Heart right ventricle (tissue), 16 donors: ENCODE measurements at regions not wholly inside any gene's neighbourhood (a gene's known extent, or its start where the extent isn't known, plus 50 kb on each side); places are given as distances from the start of the nearest gene placed in this dataset.

Experiments used
- ATAC-seq, 8 donors: fragments of 200-7000 bp; cut with Tn5 transposase; one replicate each; pipeline ENCODE4 v1.9.1; 2020; ENCODE audit warnings: mild to moderate bottlenecking in 8 of 8, moderate library complexity in 8 of 8, moderate number of reproducible peaks in 1 of 8
- DNase-seq, 2 donors: peaks; one replicate each; pipeline ENCODE4 v3.0.0-alpha.2; 2020
- H3K27ac ChIP-seq, 10 donors: fragments of 200-600 bp; sonication (generic) in 2 of 10; one replicate each; pipeline versions ENCODE4 v1.5.0 to v1.8.0; 2020 to 2022; ENCODE audit warnings: mild to moderate bottlenecking in 3 of 10
- H3K27me3 ChIP-seq, 7 donors: fragments of 200-600 bp; one replicate each; pipeline ENCODE4 v1.8.0; 2021 to 2022; ENCODE audit warnings: mild to moderate bottlenecking in 2 of 7
- H3K36me3 ChIP-seq, 9 donors: fragments of 200-600 bp; sonication (generic) in 1 of 9; one replicate each; pipeline versions ENCODE4 v1.5.0 to v1.8.0; 2020 to 2022; ENCODE audit warnings: mild to moderate bottlenecking in 2 of 9
- H3K4me1 ChIP-seq, 9 donors: fragments of 200-600 bp; sonication (generic) in 1 of 9; one replicate each; pipeline versions ENCODE4 v1.5.0 to v1.8.0; 2020 to 2022; ENCODE audit warnings: mild to moderate bottlenecking in 4 of 9
- H3K4me3 ChIP-seq, 10 donors: fragments of 200-600 bp; sonication (generic) in 2 of 10; one replicate each; pipeline versions ENCODE4 v1.5.0 to v1.8.0; 2020 to 2022; ENCODE audit warnings: mild to moderate bottlenecking in 7 of 10, moderate library complexity in 2 of 10
- H3K9me3 ChIP-seq, 11 donors: fragments of 200-600 bp in 10 of 11; sonication (generic) in 2 of 11; one replicate each; pipeline versions ENCODE4 v1.5.0 to v1.8.0; 2013 to 2022; ENCODE audit warnings: mild to moderate bottlenecking in 2 of 11, control low read depth in 1 of 11, moderate library complexity in 1 of 11
- CTCF ChIP-seq, 9 donors: fragments of 200-600 bp; sonication (generic) in 2 of 9; IDR thresholded peaks; one replicate each; pipeline versions ENCODE4 v1.5.0 to v1.8.0; 2021 to 2022; ENCODE audit warnings: antibody characterized with exemption in 9 of 9, mild to moderate bottlenecking in 5 of 9, moderate library complexity in 1 of 9
- WGBS, 2 donors: extraction: QIAGEN DNeasy Blood & Tissue Kit; methylation state at CpG; one replicate each; pipeline ENCODE4 v1.1.7; 2013; ENCODE audit warnings: inconsistent platforms in 1 of 2; 5-methylcytosine and 5-hydroxymethylcytosine counted together
- intact Hi-C, 10 donors: fragments of 100-400 bp; cut with DNase I; formaldehyde crosslinking; loops; one replicate each; pipeline versions ENCODE4 v1.11.1 to v1.14.2; 2022
- donor health status: Arrhythmogenic right ventricular cardiomyopathy.
- donor health status: ischemic (EF 13 %, LVEDD 7.1; RV severe dilation, severe dysfunction).
- donor health status: healthy with polysubstance abuse.
- donor health status: DM: no; HTN: yes; CAD: no.
- donor health status: DM: no; HTN: no; CAD: no.
- donor health status: ischemic (EF 25% LVEDD 6.9; RV normal size, moderate dysfunction).
- donor health status: ischemic (EF 25% LVEDD 5.7; RV mildly dilated, moderate dysfunction).
- donor health status: healthy.
- donor health status: DM: yes; HTN: yes; CAD: no.
- donor health status: Ischemic cardiomyopathy.
- donor health status: ischemic (EF 35%, LVEDD 5.7; RV mildly dilated, moderate dysfunction).
- donor health status: nonischemic (EF 11% LVEDD 7.7; RV severe dilation, severe dysfunction).
- donor health status: DM: yes; HTN: yes; CAD: no.
- donor health status: PGD.
- donor health status: ischemic (EF 29% LVEDD 5.4; RV normal size, mild dysfunction).
- donor health status: nonischemic (EF 23%, LVEDD 6.1; RV moderate dilation, normal function).

DNA sequence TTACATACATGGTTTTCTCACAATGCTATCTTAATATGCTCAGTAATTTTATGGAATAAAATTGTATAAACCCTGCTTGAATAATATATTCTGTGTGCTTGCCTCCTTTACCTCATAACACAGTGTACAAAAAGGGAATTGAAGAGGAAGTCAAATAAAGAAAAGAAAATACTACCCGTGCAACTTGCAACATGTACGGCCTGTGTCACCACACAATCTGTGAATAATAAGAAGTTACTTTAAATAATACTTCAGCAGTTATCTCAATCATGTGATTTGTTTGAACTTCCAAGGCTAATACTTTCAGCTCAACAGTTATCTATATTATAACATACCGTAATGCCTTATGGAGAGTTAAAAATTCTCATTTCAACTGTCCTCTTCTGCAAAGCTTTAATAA lies 58.1 kb upstream of the SATB1 start:
- WGBS, 2 donors, result 76 to 80% methylated on average over 3 of the region's 3 CpGs
- H3K4me3 ChIP-seq, result no peak overlapping the region

GRCh38 chr3:18481946-18482548 lies 56.9 kb upstream of the SATB1 start:
- no peaks in the 10 kb centered on the region for H3K36me3 ChIP-seq
- no peaks in the 10 kb centered on the region for H3K4me1 ChIP-seq
- ATAC-seq (no peak), DNase-seq (no peak)
- intact Hi-C loops, result no loop called here
- no peak overlapping the region for H3K4me3 ChIP-seq
- H3K9me3 ChIP-seq, result peaks cover 0 to 20% (median 3%) of the 10 kb centered on the region in 11 donors
- TF ChIP-seq CTCF (IDR thresholded peaks at IDR 0.05), result no peak
- 42 to 56% methylated on average over 4 of the region's 4 CpGs for WGBS, 2 donors
- no peak overlapping the region for H3K27ac ChIP-seq
- H3K27me3 ChIP-seq, result no peaks in the 10 kb centered on the region

More for the DNA sequence above, 58.1 kb upstream of the SATB1 start:
- Histone ChIP-seq H3K9me3 (peaks cover 0 to 20% (median 3%) of the 10 kb centered on the region in 11 donors), H3K4me1 (no peaks in the 10 kb centered on the region), H3K27ac (no peak overlapping the region), H3K36me3 (no peaks in the 10 kb centered on the region), H3K27me3 (no peaks in the 10 kb centered on the region)
- no peak for DNase-seq
- intact Hi-C loops, result no loop called here
- no peak for ATAC-seq
- no peak for TF ChIP-seq CTCF (IDR thresholded peaks at IDR 0.05)

DNA sequence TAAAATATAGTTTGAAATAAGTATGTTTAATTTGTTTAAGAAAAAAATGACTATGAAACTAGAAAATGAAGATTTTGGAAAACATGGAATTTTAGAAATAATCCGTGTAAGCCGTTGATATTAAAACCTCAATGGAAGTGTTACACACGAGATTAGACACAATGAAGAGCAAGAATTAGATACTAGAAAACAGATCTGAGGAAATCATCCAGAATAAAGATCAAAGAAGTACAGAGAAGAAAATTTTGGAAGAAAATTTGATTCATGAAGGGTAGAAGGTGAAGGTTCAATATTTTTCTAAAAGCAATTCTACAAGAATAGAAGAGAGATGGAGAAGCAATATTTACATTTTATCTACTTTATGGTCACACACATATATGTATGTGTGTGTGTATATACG lies 52.5 kb upstream of the SATB1 start:
- DNase-seq, result no peak

More for the DNA sequence above, 52.5 kb upstream of the SATB1 start:
- Histone ChIP-seq H3K27ac (no peak overlapping the region), H3K27me3 (peaks cover 0 to 5% (median 0%) of the 10 kb centered on the region in 7 donors), H3K4me1 (no peaks in the 10 kb centered on the region), H3K36me3 (no peaks in the 10 kb centered on the region), H3K4me3 (no peak overlapping the region), H3K9me3 (no peaks in the 10 kb centered on the region)
- intact Hi-C loops, result no loop called here
- 74 to 89% methylated on average over 4 of the region's 4 CpGs for WGBS, 2 donors
- no peak for ATAC-seq
- TF ChIP-seq CTCF (IDR thresholded peaks at IDR 0.05), result no peak
